D341Med (cell line): ENCODE measurements at regions not wholly inside any gene's neighbourhood (a gene's known extent, or its start where the extent isn't known, plus 50 kb on each side); places are given as distances from the start of the nearest gene placed in this dataset.

Experiments used
- DNase-seq: peaks from one replicate; pipeline ENCODE4 v3.0.0; 2012; ENCODE audit warnings: low spot score

- DNase-seq: no peak
Measured at GRCh38 chr7:110153222-110153621, 937.7 kb upstream of the LRRN3 start.

- no peak for DNase-seq
Measured at GRCh38 chr7:110156511-110156910, 934.4 kb upstream of the LRRN3 start.

GRCh38 chr7:110157631-110158362 lies 933.1 kb upstream of the LRRN3 start:
- DNase-seq: no peak

GRCh38 chr7:110168010-110168409 lies 922.9 kb upstream of the LRRN3 start:
- DNase-seq: no peak

DNA sequence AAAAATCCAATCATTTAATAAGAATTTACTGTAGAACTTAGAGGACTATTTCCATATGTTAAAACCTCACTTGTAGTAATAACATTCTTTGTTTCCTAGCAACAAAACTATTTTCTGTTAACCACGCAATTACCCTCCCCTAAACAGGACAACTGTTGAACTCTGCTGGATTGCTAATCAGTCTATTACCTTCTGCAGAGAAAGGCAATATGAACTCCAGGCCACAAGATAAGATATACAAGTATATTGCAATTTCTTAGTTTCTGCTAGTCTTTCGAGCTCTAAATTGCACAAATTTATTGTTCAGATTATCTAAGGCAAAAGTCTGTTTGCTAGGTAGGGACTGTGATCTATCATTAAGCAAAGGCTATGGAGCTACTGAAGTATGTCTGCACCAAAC lies 920.1 kb upstream of the LRRN3 start:
- no peak for DNase-seq

- DNase-seq: no peak
Measured at GRCh38 chr7:110177463-110177862, 913.5 kb upstream of the LRRN3 start.

- no peak for DNase-seq
Measured at GRCh38 chr7:110179037-110179436, 911.9 kb upstream of the LRRN3 start.

- DNase-seq: no peak
Measured at GRCh38 chr7:110181768-110182167, 909.2 kb upstream of the LRRN3 start.

DNA sequence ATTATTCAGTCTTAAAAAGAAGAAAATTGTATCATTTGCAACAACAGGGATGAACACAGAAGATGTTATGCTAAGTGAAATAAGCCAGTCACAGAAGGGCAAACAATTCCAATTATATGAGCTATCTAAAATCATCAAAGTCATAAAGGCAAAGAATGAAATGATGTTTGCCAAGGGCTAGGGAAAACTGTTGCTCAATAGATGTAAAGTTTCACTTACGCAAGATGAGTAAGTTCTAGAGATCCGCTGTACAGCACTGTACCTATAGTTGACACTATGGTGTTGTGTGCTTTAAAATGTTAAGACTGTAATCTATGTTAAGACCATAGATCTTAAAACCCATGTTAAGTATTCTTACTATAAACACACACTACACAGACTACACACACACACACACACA lies 904.6 kb upstream of the LRRN3 start:
- no peak for DNase-seq

DNA sequence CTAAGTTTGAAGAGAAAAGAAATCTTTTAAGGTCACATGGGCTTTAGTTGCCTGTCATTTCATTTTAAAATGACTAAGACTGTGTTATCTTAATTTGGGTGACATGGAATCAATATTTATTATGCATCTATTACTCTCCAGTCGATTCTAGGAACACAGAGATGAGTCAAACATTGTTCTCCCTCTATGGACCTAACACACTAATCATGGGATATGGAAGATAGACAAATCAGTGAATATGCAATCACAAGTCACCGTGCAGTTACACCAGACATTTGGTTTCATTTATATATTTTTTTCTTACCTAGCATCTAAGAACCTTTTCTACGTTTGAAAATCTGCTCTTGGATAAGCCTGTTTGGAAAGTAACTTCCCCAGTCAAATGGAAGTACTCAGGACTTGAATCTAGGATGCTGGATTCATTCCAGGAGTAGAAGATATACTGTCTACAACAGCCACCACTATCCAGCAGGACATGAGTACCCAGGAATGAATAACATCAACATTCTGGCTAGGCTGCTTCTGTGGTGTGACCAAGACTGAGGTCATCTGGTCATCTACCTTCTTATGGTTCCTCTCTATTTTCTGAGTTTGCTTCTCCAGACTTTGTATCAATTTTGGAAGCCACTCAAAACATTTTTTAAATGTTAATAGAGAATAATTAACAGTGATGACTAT lies 902.9 kb upstream of the LRRN3 start:
- no peak for DNase-seq

DNA sequence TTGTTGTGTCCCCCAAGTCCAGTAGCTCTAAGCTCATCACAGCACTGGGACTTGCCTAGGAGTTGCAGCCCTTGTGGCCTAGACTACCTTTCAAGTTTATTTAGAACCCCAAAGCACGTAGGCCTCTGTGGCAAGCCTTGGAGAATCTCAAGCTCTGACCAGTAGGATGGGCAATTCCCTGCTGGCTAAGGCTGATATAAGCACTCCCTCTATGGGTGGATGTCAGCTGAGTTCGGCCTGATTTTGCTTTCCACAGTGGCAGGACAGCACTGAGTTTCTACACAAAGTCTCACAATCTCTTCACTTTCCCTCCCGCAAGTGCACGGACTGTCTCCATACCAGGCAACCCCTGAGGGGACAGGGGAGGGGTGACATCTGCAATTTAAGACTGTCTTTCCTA lies 886.4 kb upstream of the LRRN3 start:
- DNase-seq: no peak

GRCh38 chr7:110205899-110206298 lies 885.0 kb upstream of the LRRN3 start:
- DNase-seq: no peak

DNA sequence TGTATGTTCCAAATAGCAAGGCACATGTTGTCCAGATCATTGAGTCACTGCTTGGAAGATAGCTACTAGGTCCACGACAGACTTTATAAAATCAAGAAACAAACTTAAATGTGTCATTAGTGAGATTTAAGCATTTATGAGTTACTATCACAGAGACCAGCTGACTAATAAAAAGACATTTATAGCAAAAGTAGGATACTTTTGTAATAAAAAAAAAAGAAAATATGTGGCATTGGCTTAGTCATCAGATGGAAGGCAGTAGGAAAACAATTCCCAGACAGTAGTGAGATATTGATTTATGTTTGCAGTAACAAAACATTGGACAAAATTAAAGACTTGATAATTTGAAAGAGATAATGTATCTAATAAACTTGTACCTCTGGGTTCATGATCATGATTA lies 881.0 kb upstream of the LRRN3 start:
- no peak for DNase-seq

GRCh38 chr7:110210941-110211608 lies 879.9 kb upstream of the LRRN3 start:
- no peak for DNase-seq

GRCh38 chr7:110224643-110225042 lies 866.3 kb upstream of the LRRN3 start:
- DNase-seq: no peak

DNA sequence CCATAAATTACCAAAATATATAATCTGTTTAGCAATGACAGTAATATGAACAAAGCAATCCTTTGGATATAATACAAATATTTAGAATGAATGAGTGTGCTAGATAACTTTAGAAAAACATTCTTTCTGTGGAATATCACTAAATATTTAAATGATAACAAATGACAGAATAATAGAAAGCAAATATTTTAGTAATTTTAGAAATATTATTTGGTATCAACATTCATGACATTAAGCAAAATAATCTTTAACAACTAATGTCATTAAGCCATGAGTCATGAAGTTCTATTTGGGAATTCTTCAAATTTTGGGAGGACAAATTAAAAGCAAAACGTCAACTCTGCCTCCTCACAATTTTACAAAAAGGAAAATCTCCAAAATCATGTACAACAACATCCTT lies 844.8 kb upstream of the LRRN3 start:
- no peak for DNase-seq

DNA sequence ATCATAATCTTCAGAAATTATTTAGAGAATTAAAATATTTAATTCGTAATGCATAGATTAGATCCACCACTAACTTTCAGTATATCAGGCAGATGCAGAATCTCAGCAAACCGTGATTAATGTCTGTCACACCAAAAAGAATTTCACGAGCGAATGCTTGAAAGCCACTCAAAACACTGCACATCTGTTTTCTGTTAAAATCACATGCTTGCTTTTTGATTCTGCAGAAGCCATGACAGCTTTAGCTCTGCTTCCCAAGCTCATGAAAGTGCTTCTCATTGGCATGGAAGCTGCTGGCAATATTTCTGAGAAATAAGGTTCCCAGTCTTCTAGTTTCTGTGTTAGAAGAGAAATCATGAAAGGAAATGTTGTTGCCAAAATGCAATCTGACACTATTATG lies 837.8 kb upstream of the LRRN3 start:
- no peak for DNase-seq

DNA sequence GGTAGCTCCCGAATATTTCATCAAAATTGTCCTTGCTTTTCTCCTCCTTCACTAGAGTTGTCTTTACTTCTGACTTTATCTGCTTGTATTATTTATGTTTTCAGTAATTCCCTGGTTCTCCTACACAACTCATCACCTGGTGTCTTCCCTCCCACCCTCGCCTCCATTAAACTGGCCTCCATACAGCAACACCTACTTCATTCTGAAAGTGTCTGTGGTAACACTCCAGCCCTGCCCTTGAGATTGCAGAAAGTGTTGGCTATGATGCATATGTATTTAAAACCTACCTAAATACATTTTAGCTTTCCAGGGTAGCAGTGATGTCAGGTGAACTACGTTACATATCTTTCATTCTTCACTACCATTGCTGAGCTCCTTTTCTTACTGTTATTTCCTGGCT lies 833.3 kb upstream of the LRRN3 start:
- DNase-seq: no peak

DNA sequence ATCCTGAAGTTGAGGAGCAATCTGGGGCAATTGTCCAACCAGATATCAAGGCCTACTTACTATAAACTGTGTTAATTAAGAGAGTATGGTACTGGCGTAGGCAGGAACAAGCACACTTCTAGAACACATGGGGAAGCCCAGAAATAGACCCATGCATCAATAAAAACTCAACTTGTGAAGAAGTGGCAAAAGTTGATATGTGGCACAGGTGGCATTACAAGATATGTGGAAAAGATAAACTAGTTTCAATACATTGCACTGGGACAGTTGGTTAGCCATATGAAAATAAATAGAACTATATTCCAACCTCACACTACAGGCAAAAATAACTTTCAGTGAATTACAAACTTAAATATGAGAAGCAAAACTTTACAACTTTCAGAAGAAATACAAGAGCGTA lies 828.7 kb upstream of the LRRN3 start:
- DNase-seq: no peak

GRCh38 chr7:110264288-110264687 lies 826.6 kb upstream of the LRRN3 start:
- DNase-seq: no peak

DNA sequence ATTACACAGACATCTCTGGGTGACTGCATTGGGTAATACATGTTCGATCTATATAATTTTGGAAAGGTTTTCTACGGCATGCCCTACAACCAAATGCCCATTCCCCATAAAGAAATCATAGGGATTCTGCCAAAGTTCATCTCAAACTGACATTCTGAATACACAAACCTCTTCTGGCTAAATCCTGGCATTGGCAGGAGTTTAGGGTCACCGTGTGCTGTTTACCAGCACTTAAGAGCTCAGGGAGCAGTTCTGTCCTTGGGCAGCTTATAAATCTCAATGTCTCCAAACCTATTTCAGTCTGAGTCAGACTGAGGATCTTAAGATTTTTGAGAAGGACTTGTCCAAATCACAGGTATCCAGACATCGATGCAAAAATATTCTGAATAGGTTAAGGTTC lies 809.6 kb upstream of the LRRN3 start:
- DNase-seq: no peak

GRCh38 chr7:110283056-110283455 lies 807.9 kb upstream of the LRRN3 start:
- no peak for DNase-seq

DNA sequence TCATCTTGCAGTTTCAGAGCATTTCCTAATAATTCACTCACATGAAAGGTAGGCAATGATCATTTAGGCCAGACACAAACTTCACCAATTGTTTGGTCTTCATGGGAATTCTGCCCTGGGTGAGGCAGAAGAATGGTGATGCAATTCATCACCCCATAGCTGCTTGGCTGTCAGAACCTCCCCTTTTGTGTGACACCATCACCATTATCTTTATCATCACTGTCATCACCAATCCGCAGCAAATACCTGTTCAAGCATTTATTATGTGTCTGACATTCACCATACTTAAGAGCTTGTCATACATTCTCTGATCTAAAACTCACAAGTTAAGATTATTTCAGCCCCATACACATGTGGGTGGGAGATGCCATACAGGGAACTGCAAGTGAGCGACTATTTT lies 799.5 kb upstream of the LRRN3 start:
- DNase-seq: no peak
